Neural cell (in vitro differentiated cells): ENCODE measurements at regions not wholly inside any gene's neighbourhood (a gene's known extent, or its start where the extent isn't known, plus 50 kb on each side); places are given as distances from the start of the nearest gene placed in this dataset.

Experiments
- H2AFZ ChIP-seq: fragments of 200-600, 300-800 bp; sonication (generic), shearing (Covaris generic); 2 replicates; pipeline ENCODE4 v1.6.0; 2014; ENCODE audit warnings: low read depth, mild to moderate bottlenecking, antibody characterized with exemption, low read length, moderate library complexity
- H3F3A ChIP-seq: fragments of 200-600 bp; shearing (Covaris generic); 2 replicates; pipeline ENCODE4 v1.6.1; 2016; ENCODE audit warnings: mild to moderate bottlenecking, moderate library complexity, mixed read lengths, antibody characterized with exemption, low read length; ENCODE audit not compliant: insufficient read depth, poor library complexity, severe bottlenecking
- H3K27ac ChIP-seq: fragments of 200-600, 300-800 bp; sonication (generic), shearing (Covaris generic); 2 replicates; pipeline ENCODE4 v1.5.1; 2014; ENCODE audit warnings: mild to moderate bottlenecking, low read length, moderate library complexity
- H3K27me3 ChIP-seq: fragments of 300-800, 200-600 bp; sonication (generic), shearing (Covaris generic); 2 replicates; pipeline ENCODE4 v1.6.0; 2014; ENCODE audit warnings: mild to moderate bottlenecking, low read depth, low read length, moderate library complexity; ENCODE audit not compliant: insufficient read depth
- H3K36me3 ChIP-seq: fragments of 300-800, 200-600 bp; sonication (generic), shearing (Covaris generic); 2 replicates; pipeline ENCODE4 v1.5.1; 2014; ENCODE audit warnings: mild to moderate bottlenecking, antibody characterized with exemption, low read length, moderate library complexity; ENCODE audit not compliant: insufficient read depth
- H3K4me2 ChIP-seq: fragments of 300-800, 200-600 bp; sonication (generic), shearing (Covaris generic); 2 replicates; pipeline ENCODE4 v1.6.0; 2014; ENCODE audit warnings: mild to moderate bottlenecking, low read length
- H3K4me3 ChIP-seq: fragments of 300-800, 200-600 bp; sonication (generic), shearing (Covaris generic); 2 replicates; pipeline ENCODE4 v1.5.1; 2014; ENCODE audit warnings: mild to moderate bottlenecking, low read length, moderate library complexity
- H3K79me2 ChIP-seq: fragments of 200-600 bp; shearing (Covaris generic); replicated peaks from 2 replicates; pipeline ENCODE4 v1.6.0; 2014; ENCODE audit warnings: mild to moderate bottlenecking, low read length, moderate library complexity; ENCODE audit not compliant: insufficient read depth
- H3K9ac ChIP-seq: fragments of 300-800, 200-600 bp; sonication (generic), shearing (Covaris generic); 2 replicates; pipeline ENCODE4 v1.6.1; 2016; ENCODE audit warnings: mild to moderate bottlenecking, low read length, mixed read lengths
- H3K9me2 ChIP-seq: fragments of 200-600 bp; shearing (Covaris generic); 2 replicates; pipeline ENCODE4 v1.6.1; 2016; ENCODE audit warnings: mild to moderate bottlenecking, low read length, mixed read lengths; ENCODE audit not compliant: insufficient read depth
- H3K9me3 ChIP-seq: fragments of 200-600, 300-800 bp; sonication (generic), shearing (Covaris generic); 2 replicates; pipeline ENCODE4 v1.6.1; 2016; ENCODE audit warnings: mild to moderate bottlenecking, mixed run types, low read length, moderate library complexity, mixed read lengths
- H4K20me1 ChIP-seq: fragments of 200-600 bp; shearing (Covaris generic); 2 replicates; pipeline ENCODE4 v1.6.1; 2016; ENCODE audit warnings: mild to moderate bottlenecking, mixed run types; ENCODE audit not compliant: insufficient read depth
- EP300 ChIP-seq: fragments of 450-650 bp; conservative IDR thresholded peaks from 2 replicates; pipeline ENCODE4 v1.6.1; 2014; ENCODE audit warnings: antibody characterized with exemption, mild to moderate bottlenecking, moderate library complexity; ENCODE audit not compliant: poor library complexity, severe bottlenecking
- EZH2 ChIP-seq: fragments of 200-600, 300-800 bp; shearing (Covaris generic), sonication (generic); IDR thresholded peaks from 2 replicates; pipeline ENCODE4 v1.6.1; 2014; ENCODE audit warnings: antibody characterized with exemption, low read length, borderline replicate concordance, mild to moderate bottlenecking; ENCODE audit not compliant: insufficient read depth, poor library complexity, severe bottlenecking
- MXI1 ChIP-seq: fragments of 450-650 bp; conservative IDR thresholded peaks from 2 replicates; pipeline ENCODE4 v1.6.1; 2014; ENCODE audit warnings: antibody characterized with exemption, mild to moderate bottlenecking; ENCODE audit not compliant: poor library complexity, severe bottlenecking
- POLR2AphosphoS5 ChIP-seq: IDR thresholded peaks from 2 replicates; pipeline ENCODE4 v1.6.1; 2012
- RAD21 ChIP-seq: fragments of 450-650 bp; conservative IDR thresholded peaks from 2 replicates; pipeline ENCODE4 v1.6.1; 2014; ENCODE audit warnings: antibody characterized with exemption, mild to moderate bottlenecking, moderate library complexity
- SMC3 ChIP-seq: fragments of 450-650 bp; conservative IDR thresholded peaks from 2 replicates; pipeline ENCODE4 v1.6.1; 2014; ENCODE audit warnings: antibody characterized with exemption, mild to moderate bottlenecking, moderate library complexity; ENCODE audit not compliant: poor library complexity
- TAF1 ChIP-seq: IDR thresholded peaks from 2 replicates; pipeline ENCODE4 v1.6.1; 2012; ENCODE audit warnings: low read depth
- TF ChIP-seq, protein P1 (sequence below): fragments of 450-650 bp; IDR thresholded peaks from 2 replicates; pipeline ENCODE4 v1.5.1; 2014; ENCODE audit warnings: antibody characterized with exemption, mild to moderate bottlenecking, moderate library complexity; ENCODE audit not compliant: poor library complexity, severe bottlenecking
- TF ChIP-seq, protein P2 (sequence below): IDR thresholded peaks from 2 replicates; pipeline ENCODE4 v1.6.1; 2012; ENCODE audit warnings: borderline replicate concordance

DNA sequence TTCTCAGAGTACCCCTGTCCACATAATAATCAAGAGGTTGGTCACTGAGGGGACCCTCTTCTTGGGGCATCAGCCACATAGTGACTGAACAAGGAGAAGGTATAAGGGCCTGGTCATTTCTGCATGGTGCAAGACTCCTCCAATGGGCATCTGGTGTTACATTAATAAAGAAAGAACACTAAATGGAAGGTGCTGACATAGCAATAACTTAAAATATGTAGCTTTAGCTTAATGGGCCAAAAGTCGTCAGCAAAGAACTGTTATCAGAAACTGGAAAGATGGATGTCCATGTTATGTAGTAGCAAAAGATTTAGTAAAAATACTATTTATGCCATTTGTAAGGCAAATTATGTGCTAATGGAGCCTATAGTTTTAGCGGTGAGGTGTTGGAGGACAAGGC is 916.5 kb upstream of the SOX11 start:
- no peaks in the 10 kb centered on the region for H3K79me2 ChIP-seq
- no peaks in the 10 kb centered on the region for H3K9me2 ChIP-seq
- no peak overlapping the region for H3K4me2 ChIP-seq
- H3F3A ChIP-seq = no peaks in the 10 kb centered on the region
- no peak for TF ChIP-seq MXI1
- TF ChIP-seq, protein P1, sequence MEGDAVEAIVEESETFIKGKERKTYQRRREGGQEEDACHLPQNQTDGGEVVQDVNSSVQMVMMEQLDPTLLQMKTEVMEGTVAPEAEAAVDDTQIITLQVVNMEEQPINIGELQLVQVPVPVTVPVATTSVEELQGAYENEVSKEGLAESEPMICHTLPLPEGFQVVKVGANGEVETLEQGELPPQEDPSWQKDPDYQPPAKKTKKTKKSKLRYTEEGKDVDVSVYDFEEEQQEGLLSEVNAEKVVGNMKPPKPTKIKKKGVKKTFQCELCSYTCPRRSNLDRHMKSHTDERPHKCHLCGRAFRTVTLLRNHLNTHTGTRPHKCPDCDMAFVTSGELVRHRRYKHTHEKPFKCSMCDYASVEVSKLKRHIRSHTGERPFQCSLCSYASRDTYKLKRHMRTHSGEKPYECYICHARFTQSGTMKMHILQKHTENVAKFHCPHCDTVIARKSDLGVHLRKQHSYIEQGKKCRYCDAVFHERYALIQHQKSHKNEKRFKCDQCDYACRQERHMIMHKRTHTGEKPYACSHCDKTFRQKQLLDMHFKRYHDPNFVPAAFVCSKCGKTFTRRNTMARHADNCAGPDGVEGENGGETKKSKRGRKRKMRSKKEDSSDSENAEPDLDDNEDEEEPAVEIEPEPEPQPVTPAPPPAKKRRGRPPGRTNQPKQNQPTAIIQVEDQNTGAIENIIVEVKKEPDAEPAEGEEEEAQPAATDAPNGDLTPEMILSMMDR = no peak
- no peak for TF ChIP-seq TAF1
- no peak for TF ChIP-seq POLR2AphosphoS5
- no peak for TF ChIP-seq EZH2
- TF ChIP-seq EP300 = no peak
- no peak for TF ChIP-seq RAD21
- TF ChIP-seq, protein P2, sequence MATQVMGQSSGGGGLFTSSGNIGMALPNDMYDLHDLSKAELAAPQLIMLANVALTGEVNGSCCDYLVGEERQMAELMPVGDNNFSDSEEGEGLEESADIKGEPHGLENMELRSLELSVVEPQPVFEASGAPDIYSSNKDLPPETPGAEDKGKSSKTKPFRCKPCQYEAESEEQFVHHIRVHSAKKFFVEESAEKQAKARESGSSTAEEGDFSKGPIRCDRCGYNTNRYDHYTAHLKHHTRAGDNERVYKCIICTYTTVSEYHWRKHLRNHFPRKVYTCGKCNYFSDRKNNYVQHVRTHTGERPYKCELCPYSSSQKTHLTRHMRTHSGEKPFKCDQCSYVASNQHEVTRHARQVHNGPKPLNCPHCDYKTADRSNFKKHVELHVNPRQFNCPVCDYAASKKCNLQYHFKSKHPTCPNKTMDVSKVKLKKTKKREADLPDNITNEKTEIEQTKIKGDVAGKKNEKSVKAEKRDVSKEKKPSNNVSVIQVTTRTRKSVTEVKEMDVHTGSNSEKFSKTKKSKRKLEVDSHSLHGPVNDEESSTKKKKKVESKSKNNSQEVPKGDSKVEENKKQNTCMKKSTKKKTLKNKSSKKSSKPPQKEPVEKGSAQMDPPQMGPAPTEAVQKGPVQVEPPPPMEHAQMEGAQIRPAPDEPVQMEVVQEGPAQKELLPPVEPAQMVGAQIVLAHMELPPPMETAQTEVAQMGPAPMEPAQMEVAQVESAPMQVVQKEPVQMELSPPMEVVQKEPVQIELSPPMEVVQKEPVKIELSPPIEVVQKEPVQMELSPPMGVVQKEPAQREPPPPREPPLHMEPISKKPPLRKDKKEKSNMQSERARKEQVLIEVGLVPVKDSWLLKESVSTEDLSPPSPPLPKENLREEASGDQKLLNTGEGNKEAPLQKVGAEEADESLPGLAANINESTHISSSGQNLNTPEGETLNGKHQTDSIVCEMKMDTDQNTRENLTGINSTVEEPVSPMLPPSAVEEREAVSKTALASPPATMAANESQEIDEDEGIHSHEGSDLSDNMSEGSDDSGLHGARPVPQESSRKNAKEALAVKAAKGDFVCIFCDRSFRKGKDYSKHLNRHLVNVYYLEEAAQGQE = no peak
- TF ChIP-seq SMC3 = no peak
- no peak overlapping the region for H3K27ac ChIP-seq
- no peaks in the 10 kb centered on the region for H4K20me1 ChIP-seq
- no peaks in the 10 kb centered on the region for H3K9me3 ChIP-seq
- no peak overlapping the region for H3K4me3 ChIP-seq
- no peaks in the 10 kb centered on the region for H3K27me3 ChIP-seq
- H2AFZ ChIP-seq = no peak overlapping the region
- no peak overlapping the region for H3K9ac ChIP-seq
- H3K36me3 ChIP-seq = no peaks in the 10 kb centered on the region

DNA sequence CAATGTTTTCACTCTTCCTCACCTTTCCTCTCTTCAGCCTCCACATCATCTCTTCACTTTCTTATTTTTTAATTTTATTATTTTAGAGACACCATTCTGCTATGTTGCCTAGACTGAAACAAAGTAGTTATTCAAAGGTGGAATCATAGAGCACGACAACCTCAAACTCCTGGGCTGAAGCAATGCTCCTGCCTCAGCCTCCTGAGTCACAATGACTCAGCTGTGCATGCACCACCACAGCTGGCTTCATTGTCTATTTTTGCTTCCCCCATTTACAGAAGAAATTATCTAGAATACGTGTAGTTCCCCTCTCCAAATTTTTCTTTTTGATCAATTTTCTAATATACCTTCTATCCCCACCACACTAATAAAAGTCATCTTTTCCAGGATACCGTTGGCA is 911.5 kb upstream of the SOX11 start:
- H3K4me2 ChIP-seq = no peak overlapping the region
- TF ChIP-seq, protein P1 = no peak
- no peak for TF ChIP-seq POLR2AphosphoS5
- TF ChIP-seq SMC3 = no peak
- TF ChIP-seq MXI1 = no peak
- no peak for TF ChIP-seq RAD21
- TF ChIP-seq TAF1 = no peak
- TF ChIP-seq, protein P2 = no peak
- TF ChIP-seq EZH2 = no peak
- no peak for TF ChIP-seq EP300

More for the DNA sequence above, 911.5 kb upstream of the SOX11 start:
- no peaks in the 10 kb centered on the region for H3K9me3 ChIP-seq
- no peaks in the 10 kb centered on the region for H3K27me3 ChIP-seq
- H3K27ac ChIP-seq = no peak overlapping the region
- no peak overlapping the region for H3K9ac ChIP-seq
- no peaks in the 10 kb centered on the region for H3K9me2 ChIP-seq
- H3K36me3 ChIP-seq = no peaks in the 10 kb centered on the region
- H2AFZ ChIP-seq = no peak overlapping the region
- H4K20me1 ChIP-seq = no peaks in the 10 kb centered on the region
- H3K4me3 ChIP-seq = no peak overlapping the region
- H3F3A ChIP-seq = no peaks in the 10 kb centered on the region
- no peaks in the 10 kb centered on the region for H3K79me2 ChIP-seq
